IPS-18c (cell line): ENCODE measurements at regions not wholly inside any gene's neighbourhood (a gene's known extent, or its start where the extent isn't known, plus 50 kb on each side); places are given as distances from the start of the nearest gene placed in this dataset.
"Not testable (repeated sequence)": the region's sequence is repeated elsewhere in the genome, so short reads cannot be mapped to it uniquely, and the experiment has no call there.

ENCODE experiments used
- H3K4me3 ChIP-seq: 2 replicates; pipeline ENCODE4 v1.7.0; 2013; ENCODE audit warnings: low read depth, mild to moderate bottlenecking, low read length, moderate library complexity; ENCODE audit not compliant: insufficient read depth
- H3K9me3 ChIP-seq: one replicate; pipeline ENCODE4 v1.6.1; 2013; ENCODE audit warnings: mild to moderate bottlenecking, low read length, moderate library complexity; ENCODE audit not compliant: control insufficient read depth, insufficient read depth

DNA sequence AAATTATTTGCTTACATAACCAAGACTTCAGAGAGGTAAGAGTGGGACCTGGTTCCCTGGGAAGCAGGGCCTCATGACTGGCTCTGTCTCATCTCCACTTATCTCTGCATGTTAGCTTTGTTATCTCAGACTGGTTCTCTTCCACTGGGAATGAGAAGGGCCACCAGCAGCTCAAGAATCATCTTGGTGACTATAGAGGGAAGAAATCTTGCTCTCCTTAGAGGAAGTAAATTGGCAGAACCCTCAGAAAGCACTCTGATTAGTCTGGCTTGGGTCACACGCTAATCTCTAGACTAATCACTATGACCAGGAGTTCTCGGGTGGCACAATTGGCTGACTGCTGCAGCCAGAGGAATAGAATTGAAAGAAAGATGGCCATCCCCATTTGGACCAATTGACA lies 110.8 kb upstream of the KRAS start:
- no peaks in the 10 kb centered on the region for H3K9me3 ChIP-seq
- H3K4me3 ChIP-seq, result no peak overlapping the region

DNA sequence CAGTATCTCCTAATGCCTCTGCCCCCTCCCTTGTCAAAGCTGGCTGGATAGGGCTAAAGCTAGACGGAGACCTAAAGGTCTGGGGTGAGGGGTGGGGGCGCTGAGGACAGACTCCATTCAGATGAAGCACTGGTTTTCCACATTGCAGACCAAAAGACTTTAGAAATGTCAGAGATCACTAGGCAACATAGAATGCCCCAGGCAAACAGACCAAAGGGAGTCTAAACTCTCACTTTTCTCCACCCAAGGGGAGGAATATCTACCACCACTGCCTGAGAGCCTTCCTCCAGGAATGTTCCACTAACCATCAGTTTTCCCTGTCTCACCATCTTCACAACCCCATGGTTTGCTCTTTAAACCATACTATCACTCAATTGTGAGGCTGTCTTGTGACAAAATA lies 106.9 kb upstream of the KRAS start:
- Histone ChIP-seq H3K4me3 (no peak overlapping the region), H3K9me3 (no peaks in the 10 kb centered on the region)

DNA sequence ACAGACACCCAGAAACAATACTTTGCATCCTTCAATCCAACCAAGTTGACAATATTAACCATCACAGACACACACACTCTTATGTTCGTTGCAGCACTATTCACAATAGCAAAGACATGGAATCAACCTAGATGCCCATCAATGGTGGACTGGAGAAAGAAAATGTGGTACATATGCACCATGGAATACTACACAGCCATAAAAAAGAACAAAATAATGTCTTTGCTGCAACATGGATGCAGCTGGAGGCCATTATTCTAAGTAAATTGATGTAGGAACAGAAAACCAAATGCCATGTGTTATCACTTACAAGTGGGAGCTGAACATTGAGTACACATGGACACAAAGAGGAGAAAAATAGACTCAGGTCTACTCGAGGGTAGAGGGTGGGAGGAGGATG lies 102.2 kb upstream of the KRAS start:
- not testable (repeated sequence) for H3K9me3 ChIP-seq, H3K4me3 ChIP-seq

DNA sequence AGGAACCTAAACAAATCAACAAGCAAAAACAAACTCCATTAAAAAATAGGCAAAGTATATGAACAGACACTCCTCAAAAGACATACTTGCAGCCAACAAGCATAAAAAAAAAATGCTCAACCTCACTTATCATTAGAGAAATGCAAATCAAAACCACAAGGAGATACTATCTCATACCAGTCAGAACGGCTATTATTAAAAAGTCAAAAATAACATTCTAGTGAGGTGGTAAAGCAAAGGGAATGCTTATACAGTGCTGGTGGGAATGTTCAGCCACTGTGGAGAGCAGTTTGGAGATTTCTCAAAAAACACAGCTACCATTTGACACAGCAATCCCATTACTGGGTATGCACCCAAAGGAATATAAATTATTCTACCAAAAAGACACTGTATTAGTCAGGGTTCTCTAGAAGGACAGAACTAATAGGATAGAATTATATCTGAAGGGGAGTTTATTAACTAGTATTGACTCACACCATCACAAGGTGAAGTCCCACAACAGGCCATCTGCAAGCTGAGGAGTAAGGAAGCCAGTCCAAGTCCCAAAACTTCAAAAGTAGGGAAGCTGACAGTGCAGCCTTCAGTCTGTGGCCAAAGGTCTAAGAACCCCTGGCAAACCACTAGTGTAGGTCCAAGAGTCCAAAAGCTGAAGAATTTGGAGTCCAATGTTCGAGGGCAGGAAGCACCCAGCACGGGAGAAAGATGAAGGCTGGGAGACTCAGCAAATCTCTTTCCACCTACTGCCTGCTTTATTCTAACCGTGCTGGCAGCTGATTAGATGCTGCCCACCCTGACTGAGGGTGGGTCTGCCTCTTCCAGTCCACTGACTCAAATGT lies 101.6 kb upstream of the KRAS start:
- Histone ChIP-seq H3K9me3 (no peaks in the 10 kb centered on the region), H3K4me3 (no peak overlapping the region)

DNA sequence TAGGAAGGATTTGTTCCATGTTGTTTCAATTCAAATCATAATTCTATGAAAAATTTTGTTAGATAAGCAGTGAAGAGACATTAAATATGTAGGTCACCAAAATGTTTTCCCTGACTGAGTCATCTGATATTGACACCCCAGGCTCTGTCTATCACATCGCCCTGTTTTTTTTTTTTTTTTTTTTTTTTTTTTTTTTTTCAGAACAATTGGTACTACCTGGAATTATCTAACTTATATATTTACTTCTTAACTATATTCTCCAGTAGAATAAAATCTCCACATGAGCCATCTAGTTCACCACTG lies 97.8 kb upstream of the KRAS start:
- no peaks in the 10 kb centered on the region for H3K9me3 ChIP-seq
- no peak overlapping the region for H3K4me3 ChIP-seq

DNA sequence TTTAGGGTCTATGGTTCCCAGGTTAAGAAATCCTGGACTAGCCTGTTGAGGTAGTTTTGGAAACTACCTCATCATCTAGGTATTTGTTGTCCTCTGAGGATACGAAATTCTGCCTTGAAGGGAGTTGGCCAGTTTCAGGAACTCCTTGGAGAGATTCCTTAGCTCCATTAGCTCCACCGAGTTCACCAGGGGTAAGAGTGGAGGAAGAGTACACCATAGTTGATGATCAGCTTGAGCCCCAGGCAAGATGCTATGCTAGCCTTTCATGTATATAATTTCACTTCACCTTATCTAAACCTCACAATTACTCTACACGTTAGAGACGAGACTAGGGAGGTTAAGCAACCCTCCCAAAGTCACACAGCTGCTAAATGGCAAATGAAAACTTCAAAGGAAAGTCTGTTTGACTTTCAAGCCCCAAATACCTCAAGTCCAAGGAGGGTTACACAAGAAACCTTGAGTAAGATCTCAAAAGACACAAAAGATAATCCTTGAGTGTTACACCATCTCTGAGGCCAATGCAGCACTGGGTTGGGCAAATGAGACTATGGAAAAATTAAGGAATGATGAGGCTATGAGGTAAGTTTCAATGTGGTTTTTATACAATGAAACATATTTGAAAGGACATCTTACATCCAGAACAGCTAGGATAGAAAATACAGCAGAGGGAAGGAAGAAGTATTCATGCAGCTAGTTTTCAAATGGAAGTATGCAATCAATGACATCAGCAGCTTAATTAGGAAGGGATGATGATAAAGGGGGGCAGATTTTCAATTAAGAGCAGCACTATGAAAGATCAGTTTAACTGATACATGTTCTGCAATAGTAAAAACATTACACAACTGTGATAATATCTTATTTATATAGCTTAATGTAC lies 97.2 kb upstream of the KRAS start:
- Histone ChIP-seq H3K4me3 (no peak overlapping the region), H3K9me3 (no peaks in the 10 kb centered on the region)

DNA sequence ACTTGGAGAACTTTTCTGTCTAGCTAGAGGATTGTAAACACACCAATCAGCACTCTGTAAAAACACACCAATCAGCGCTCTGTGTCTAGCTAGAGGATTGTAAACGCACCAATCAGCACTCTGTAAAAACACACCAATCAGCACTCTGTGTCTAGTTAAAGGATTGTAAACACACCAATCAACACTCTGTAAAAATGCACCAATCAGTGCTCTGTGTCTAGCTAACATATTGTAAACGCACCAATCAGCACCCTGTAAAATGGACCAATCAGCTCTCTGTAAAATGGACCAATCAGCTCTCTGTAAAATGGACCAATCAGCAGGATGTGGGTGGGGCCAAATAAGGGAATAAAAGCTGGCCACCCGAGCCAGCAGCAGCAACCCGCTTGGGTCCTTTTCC lies 91.1 kb upstream of the KRAS start:
- H3K4me3 ChIP-seq, H3K9me3 ChIP-seq: not testable (repeated sequence)

DNA sequence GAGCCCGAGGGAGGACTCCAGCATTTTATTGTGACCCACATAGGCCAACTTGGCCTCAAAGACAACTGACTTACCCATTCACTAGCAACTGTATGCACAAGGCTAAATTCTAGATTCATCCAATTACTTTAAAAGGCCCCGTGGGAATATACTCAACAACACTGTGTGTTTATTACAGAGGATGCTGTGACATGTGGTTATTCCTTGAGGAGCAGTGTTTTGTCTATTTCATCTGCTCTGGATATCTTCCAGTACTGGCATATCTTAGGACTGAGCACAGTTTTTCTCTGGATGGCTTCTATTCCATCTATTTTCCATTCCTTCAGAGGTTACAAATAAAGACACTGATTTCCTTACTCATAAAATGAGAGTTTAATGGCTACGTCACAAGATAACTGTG lies 87.2 kb upstream of the KRAS start:
- Histone ChIP-seq H3K9me3 (peaks cover 2% of the 10 kb centered on the region), H3K4me3 (no peak overlapping the region)

DNA sequence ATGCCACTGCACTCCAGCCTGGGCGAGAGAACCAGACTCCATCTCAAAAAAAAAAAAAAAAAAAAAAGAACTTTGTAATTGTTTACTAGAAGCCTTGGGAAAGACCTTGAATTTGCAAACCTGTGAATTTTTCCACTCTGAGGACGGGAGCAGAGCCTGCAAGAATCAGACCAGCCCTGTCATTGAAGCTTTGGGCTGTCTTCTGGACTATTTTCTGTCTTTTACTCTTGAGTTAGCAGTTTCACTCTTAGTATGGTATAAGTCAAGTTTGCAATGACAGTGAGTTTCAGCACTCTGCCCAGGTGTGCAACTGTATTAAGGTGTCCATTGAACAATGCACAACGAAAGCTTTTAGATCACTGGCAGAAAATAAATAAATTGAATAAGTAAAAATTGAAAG lies 81.4 kb upstream of the KRAS start:
- Histone ChIP-seq H3K4me3 (no peak overlapping the region), H3K9me3 (no peaks in the 10 kb centered on the region)

DNA sequence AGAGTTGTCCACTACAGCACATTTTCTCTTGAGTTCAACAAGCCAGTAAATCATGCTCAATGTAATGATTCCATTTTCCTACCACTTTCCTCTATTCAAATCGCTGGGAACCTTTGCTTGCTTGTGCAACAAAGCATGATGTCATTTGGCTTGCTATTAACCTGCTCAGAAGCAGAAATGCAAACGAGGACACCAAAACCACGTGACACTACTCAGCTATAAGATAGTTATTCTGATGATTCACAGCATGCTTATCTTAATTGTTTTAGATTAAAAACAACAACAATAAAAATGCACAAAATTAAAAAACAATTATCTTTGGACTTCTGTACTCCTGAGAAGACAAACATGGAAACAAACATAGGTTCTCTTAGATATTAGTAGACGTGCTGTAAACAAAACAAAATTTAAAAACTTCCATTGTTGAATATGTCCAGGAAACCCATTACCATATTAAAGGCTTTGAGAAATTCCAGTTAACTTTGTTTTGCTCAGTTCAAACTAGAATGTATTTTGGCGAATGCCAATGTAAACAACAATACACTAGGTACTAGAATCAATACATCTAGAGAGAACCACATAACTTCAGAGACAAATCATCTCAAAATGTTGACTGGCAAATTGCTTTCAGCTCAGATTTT lies 77.5 kb upstream of the KRAS start:
- no peak overlapping the region for H3K4me3 ChIP-seq
- no peaks in the 10 kb centered on the region for H3K9me3 ChIP-seq

DNA sequence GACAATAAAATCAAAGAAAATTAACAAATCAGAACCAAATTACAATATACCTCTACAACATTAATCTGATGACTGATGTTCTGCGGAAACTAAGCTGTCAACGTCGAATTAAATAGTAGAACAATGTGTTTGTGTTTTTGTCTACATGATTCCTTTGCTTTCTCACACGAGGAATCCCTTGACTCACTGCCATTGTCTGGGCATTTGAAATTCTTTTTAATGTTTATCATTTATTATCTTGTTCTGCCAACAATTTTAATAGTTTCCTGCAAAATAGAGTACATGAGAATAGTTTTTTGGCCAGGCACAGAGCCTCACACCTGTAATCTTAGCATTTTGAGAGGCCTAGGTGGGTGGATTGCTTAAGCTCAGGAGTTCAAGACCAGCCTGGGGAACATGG lies 76.6 kb upstream of the KRAS start:
- Histone ChIP-seq H3K4me3 (no peak overlapping the region), H3K9me3 (no peaks in the 10 kb centered on the region)

DNA sequence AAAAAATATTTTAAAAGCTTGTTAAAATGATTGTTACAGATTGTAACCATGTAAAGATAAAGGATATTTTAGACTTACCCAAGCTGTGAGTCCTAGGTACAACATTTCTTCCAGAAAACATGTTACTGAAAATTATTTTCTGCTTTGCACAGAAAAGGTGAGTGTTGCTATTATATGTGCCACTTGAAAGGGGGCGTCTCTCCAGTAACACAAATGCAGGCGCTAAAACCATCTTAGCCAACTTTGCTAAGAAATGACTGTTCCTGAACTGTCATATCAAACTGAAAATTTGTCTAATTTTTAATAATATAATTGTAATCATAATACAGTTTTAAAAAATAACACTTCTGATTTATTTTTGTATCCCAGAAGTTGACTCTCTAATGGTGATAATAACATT lies 75.6 kb upstream of the KRAS start:
- Histone ChIP-seq H3K4me3 (no peak overlapping the region), H3K9me3 (no peaks in the 10 kb centered on the region)

DNA sequence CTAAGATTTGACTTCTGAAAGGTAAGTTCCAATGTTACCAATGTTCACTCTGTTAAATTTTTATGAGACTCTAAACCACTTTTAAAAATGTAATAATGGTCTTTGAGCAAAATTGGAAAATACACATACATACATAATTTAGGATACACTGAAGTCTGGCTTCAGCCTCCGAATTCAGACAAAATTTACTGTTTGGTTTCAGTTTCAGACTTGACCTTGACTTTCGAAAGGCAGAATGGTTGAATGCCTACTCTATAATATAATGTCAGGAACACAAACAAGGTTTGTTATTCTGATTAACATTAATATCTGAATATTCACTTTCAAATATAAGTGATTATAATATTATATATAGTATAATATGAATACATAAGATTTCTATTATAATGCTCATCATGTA lies 74.1 kb upstream of the KRAS start:
- H3K4me3 ChIP-seq, result no peak overlapping the region
- no peaks in the 10 kb centered on the region for H3K9me3 ChIP-seq

DNA sequence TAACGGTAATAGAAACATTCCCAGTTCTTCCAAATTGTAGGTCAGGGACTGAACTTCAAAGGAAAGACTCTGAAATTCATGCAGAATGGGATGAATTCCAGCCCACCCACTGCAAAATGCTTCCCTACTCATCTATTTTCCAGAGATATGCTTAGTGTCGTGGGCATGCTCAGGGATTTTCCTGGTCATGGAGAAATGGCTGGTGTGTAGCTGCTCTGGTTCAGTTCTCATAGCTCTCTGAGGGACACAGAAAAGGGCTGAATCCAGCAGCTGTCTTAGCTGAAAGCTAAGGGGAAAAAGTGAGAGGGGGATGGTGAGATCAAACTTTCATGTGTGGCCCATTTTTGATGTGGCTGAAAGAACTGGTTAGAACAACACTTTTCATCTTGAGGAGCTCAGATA lies 72.9 kb upstream of the KRAS start:
- Histone ChIP-seq H3K4me3 (no peak overlapping the region), H3K9me3 (no peaks in the 10 kb centered on the region)

DNA sequence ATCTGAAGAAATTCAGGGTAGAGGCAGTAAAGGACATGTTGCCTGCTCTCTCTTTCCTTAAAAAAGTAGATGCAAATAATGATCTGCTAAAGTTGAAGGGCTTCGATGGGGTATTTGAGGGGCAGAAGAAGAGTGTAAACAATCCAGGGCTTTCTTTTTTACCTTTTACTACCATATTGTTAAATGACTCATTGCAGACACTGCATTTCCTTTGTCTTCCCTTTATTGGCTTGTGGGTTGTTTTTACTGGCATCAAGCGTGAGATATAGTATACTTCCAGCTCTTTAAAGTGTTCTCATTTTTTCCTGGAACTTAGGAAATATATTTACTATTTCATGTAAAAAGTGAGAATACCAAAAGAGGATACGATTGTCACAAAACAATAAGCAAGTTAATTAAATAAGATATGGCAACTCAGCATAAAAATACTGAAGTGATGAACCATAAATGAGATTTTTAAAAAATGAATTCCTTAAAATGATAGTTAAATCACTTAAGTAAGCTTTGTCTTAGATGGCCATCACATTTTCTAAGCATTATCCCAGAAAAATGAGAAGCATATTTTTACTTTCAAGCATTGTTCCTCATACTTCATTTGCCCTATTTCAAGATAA lies 72.3 kb upstream of the KRAS start:
- no peak overlapping the region for H3K4me3 ChIP-seq
- H3K9me3 ChIP-seq, result no peaks in the 10 kb centered on the region

DNA sequence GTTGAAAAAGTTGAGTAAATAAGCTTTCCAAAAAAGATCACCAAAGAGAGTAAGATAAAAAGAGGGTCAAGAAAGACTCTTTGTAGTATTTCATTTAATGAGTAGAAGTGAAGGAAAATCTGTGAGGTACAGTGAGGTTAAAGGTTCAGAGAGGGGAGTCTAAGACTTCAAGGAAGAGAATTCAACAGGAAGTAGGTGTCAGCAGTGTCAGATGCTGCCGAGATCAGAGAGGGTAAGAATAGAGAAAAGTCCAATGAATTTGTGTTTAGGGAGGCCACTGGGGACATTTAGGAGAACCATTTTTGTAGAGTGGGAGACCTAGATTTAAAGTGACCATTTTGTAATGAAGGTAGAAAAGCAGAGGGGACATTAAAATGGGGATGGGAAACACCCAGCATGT lies 71.6 kb upstream of the KRAS start:
- Histone ChIP-seq H3K9me3 (no peaks in the 10 kb centered on the region), H3K4me3 (no peak overlapping the region)

DNA sequence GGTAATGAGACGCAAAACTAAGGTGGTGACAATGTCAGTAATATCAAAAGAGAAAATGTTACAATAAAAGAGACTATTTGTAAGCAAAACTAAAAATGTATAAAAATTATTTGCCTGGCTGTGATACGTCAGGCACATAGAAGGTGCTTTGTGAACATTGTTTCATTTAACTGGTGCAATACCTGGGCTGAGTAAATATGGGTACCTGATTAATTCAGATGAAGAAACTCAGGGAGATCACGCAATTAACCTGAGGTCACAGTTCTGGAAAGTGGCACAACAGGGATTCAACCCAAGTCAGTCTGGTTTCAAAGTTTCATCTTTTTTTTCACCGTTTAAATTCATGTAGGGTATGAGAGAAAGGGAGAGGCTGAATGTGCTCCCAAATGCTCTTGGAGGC lies 71.0 kb upstream of the KRAS start:
- no peak overlapping the region for H3K4me3 ChIP-seq
- no peaks in the 10 kb centered on the region for H3K9me3 ChIP-seq
